Femur (tissue), 1 donor: ENCODE measurements at regions not wholly inside any gene's neighbourhood (a gene's known extent, or its start where the extent isn't known, plus 50 kb on each side); places are given as distances from the start of the nearest gene placed in this dataset.
"Not testable (repeated sequence)": the region's sequence is repeated elsewhere in the genome, so short reads cannot be mapped to it uniquely, and the experiment has no call there.

Experiments
- DNase-seq: peaks from one replicate; pipeline ENCODE4 v3.0.0-alpha.2; 2017

DNA sequence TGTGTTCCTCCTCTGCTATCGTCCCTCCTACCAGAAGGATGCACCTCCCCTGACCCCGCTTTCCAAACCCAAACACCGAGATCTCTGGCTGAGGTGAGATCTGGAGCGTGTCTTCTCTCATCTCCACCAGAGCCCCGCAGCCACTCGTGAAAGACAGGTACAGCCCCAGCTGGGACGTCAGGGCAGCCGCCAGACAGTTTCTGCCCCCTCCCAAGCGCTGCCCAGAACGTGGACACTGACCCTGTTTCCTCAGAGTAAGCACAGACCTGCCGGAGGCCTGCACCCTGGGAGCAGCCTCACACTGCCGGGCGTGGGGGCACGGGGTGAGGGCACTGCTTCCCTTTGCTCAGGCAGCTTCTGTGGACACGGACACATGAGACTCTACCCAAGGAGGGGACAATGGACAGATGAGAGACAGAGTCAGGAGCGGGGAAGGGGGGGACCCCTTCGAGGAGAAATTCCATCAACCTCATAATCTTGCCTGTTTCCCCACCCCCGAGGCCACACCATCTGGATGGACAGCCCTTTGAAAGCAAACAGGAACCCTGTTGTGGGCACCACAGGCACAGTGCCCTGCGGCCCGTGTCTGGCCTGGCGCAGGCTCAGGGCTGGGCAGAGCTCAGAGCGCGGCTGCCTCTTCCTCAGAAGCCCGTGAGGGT, 210.6 kb downstream of the DLL1 start:
- DNase-seq: no peak

DNA sequence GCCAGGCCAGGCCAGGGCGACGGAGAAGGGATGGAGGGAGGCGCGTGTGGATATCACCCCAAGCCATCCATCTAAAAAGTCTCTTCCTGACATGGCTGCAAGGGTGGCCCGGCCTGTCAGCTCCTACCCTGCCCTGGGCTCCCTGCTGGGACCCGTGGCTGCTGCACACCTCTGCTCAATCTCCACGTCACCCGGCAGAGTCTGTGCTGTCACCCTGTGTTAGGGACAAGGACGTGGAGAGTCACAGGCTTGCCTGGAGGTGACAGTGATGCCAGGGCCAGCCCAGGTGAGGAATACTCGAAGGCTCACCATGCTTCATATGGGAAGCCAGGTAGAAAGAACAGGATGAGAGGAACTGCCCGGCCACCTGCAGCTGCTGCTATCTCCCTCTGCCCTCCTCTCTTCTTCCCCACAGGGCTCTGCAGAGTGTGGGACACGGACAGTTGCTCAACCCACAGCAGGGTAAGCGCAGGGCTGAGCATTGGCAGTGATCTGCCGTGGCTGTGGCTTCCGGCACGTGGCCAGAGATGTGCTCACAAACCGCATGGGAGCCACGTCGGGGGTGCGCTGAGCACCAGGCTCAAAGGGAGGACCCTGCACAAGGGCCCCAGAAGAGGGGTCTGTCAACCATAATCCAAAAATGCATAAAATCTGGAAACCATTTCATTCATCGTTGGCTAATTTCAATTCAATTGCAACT, 214.3 kb downstream of the DLL1 start:
- DNase-seq: no peak

DNA sequence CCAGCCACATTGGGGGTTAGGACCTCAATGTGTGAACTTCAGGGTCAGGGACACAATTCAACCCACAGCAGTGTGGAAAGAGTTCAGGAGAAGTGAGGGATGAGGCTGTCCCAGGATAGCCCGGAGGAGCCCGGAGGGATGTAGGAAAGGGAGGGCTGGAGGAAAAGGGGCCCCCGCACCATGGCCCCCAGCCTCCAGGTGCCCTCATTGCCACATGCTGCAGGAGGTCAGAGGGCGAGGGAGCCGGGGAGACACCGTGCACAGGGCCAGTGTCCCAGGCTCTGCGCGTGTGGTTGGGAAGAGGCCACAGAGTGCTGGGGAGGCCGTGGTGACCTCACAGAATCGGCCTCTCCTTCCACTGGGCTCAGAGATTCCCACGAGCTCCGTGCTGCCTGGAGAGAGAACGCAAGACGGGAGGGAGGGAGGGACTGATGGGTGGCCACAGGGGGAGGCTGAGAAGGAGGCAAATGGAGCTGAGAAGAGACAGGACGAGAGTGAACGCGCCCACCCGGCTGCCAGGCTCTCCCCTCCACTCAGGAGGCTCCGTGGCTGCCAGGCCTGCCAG, 215.1 kb downstream of the DLL1 start:
- no peak for DNase-seq

DNA sequence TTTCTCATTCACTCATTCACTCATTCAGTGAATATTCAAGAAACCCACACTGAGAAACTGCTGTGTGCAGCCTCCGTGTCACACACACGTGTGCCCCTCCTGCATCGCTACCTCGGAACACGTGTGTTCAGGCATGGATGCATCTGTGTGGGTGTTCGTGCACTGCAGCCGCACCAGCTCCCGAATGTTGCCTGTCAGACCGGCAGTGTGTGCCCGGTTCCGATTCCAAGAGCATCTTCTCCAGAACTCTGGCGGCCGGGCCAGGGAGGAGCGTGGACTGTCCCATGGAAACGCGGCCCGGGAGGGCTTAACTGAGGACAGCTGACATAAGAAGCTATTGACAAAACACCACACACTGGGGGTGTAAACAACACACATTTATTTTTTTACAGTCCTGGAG, 216.0 kb downstream of the DLL1 start:
- DNase-seq: no peak

DNA sequence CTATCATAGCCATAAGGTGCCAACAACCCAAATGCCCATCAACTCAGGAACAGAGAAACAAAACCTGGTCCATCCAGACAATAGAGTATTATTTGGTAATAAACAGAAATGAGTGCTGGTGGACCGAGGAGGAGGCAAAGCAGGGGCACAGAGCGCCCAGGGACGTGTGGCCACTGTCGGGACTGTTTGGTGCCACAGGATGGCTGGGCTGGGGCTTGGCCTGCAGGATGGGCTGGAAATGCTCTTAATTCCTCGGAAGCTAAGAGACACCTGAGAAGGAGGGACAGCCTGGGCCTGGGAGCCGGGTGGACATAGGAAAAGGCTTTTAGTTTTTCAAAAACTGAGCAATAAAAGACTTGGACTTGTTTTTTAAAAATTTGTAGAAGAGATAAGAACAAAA, 216.4 kb downstream of the DLL1 start:
- DNase-seq: no peak

DNA sequence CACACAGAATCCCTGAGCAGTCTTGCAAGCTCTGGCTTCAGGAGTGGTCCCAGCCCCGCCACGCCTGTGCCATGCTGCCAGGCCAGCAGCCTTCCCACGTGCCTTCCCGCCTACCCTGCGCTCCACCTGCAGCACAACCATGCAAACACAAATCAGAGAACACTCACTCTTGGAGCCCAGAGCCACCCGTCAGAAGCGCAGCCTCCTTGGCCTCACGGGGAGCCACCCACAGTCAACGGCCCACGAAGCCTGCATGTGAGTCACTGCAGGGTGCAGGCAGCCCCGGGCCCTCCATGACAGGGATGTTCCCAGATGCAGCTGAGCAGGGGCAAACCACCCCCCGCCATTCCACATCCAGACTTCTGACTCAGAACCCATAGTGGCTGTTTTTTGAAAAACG, 217.0 kb downstream of the DLL1 start:
- no peak for DNase-seq

DNA sequence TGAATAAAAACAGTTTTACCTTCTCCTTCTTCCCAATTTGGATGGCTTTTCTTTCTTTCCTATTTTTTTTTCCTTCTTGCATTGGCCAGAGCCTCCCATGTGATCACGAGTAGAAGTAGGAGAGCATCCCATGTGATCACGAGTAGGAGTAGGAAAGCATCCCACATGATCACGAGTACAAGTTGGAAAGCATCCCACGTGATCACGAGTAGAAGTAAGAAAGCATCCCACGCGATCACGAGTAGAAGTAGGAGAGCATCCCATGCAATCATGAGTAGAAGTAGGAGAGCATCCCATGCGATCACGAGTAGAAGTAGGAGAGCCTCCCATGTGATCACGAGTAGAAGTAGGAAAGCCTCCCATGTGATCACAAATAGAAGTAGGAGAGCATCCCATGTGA, 218.6 kb downstream of the DLL1 start:
- DNase-seq: no peak

DNA sequence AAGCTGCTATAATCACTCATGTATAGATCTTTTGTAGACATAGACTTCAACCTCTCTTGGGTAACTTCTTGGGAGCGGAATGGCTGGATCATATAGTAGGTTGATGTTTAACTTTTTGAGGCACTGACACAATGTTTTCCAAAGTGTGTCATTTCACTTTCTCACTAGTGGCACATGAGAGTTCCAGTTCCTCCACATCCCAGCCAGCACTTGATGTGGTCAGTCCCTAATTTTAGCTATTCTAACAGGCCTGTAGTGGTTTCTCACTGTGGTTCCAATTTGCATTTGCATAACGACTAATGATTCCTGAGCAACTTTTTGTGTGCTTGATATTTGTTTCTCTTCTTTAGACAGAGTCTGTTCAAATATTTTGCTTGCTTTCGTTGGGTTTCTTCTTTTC, 221.3 kb downstream of the DLL1 start:
- no peak for DNase-seq

DNA sequence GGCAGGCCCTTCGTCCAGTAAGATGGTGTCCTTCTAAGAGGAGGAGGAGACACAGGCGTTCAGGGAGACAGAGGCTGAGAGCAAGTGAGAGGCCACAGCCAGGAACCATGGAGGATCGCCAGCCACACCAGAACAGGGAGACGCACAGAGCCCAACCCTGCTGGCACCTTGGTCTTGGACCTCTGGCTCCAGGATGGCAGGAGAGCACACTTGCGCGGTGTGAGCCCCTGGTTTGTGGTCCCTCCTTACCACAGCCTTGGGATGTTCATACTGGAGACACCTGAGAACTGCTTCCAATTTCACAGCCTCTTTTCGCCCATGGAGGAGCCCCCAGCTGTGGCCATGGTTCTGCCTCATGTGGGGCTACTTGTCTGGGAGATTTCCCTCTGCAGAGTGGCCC, 222.4 kb downstream of the DLL1 start:
- DNase-seq: no peak

DNA sequence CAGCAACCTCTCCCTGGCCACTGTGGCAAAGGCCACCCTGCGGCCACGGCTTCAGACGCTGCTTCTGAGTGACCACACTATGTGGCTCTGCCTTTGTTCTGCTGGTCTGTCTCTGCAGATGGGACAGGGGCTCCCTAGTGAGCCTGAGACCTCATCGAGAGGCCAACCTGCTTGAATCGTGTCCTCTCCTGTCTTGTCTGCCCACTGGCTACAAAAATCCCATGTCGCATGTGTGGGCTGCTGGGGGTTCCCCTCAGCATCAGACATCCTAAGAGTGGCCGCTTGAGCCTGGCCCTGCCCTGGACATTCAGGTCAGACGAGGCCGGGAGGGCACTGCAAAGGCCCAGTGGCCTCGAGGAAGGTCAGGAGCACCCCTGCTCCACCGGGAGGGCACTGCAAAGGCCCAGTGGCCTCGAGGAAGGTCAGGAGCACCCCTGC, 222.9 kb downstream of the DLL1 start:
- DNase-seq: no peak

DNA sequence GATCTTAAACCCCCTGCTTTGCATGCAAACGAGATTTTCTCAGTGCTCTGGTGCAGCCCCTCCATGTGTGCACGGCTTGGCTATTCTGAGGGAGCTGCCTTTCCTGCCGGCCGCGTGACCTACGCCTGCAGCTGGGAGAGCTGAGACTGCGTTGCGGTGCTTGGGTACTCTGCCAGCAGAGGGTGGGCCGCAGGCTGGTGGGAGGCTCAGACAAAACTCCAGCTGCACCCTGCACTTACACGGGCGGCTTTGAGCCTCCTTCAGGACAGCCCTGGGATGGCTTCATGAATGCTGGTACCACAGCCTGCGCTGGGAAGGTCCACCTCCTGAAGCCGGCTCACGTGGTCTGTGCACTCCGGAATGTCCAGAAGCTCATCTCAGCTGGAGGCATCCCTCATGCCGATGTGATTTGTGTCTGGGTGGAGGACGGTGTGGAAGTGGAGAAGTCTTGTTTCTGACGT, 223.7 kb downstream of the DLL1 start:
- DNase-seq: no peak

DNA sequence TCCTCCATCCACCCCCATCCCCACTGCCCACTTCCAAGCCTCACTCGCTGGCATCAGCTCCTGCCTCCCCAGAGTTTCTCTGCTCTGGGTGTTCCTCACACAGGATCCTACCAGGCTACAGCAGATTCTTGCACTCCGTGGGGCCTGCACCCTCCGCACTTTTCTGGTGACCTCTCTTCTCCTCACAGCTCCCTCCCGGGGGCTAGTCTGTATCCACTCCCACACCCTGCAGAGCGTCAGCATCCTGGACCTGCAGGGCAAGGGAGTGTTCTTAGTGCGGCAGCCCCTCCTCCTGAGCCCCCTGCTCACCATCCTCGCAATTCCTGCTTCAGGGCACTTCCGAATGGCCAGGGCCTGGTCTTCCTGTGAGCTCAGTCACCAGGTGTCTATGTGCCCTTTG, 224.2 kb downstream of the DLL1 start:
- DNase-seq: no peak

DNA sequence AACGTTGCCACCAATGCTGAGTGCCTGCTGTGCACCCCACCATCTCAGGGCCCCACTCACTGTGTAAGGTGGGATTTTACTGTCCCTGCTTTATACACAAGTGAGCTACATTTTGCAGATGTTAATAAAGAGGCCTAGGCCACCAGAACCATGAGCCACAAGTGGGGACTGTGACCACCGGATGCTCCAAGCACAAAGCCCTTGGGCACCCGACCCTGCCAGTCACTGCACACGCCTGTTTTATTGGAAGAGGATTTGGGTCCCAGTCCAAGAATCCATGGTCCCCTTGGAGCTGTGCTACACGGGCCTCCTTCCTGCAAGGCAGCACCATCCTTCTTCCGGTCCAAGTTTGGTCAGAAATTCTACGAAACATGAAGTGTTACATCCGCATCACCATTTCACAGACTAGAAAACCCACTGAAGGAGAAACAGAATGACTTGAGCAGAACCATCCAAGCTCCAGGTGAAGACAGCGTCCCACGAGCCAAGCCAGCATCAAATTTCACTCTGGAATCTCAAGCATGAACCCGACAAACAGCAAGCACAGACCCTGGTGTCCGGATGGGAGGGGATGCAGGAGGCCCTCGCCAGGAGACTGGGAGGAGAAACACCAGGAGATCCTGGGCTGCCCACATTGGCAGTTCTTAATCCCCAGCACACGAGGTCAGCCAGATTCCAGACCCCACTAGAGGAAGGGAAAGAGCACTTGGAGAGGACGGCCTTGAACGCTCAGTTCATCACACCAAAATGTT, 226.9 kb downstream of the DLL1 start:
- no peak for DNase-seq

DNA sequence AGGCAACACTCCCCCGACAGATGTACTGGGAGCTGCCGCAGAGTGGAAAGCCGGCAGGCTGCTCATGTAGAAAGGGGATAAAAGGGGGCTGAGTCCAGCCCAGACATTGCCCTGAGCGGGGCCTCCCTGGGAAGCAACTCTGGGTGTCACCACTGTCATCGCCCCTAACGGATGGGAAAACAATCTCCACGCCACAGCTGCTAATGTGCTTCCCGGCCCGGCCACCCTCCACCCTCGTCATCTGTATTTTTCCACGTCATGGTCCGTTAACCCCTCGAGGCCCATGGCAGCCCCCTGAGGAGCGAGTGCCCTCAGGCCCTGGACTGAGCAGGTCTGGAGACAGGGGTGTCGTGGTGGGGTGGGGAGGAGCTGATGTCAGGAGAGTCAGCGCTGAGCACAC, 227.4 kb downstream of the DLL1 start:
- no peak for DNase-seq

DNA sequence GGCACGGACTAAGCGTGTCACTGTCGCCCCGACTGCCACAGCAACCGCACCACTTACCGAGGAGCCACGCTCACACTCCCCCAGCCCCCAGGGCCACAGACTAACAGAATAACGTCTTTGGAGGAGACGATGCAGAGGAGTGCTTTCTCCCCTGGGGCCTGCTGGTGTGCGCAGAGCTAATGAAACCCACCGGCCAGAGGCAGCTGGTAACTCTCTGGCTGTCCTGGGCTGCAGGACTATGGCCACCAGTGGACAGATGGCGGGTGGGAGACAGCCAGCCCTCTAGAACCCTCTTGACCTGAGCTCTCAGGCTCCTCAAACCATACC, 228.0 kb downstream of the DLL1 start:
- no peak for DNase-seq

DNA sequence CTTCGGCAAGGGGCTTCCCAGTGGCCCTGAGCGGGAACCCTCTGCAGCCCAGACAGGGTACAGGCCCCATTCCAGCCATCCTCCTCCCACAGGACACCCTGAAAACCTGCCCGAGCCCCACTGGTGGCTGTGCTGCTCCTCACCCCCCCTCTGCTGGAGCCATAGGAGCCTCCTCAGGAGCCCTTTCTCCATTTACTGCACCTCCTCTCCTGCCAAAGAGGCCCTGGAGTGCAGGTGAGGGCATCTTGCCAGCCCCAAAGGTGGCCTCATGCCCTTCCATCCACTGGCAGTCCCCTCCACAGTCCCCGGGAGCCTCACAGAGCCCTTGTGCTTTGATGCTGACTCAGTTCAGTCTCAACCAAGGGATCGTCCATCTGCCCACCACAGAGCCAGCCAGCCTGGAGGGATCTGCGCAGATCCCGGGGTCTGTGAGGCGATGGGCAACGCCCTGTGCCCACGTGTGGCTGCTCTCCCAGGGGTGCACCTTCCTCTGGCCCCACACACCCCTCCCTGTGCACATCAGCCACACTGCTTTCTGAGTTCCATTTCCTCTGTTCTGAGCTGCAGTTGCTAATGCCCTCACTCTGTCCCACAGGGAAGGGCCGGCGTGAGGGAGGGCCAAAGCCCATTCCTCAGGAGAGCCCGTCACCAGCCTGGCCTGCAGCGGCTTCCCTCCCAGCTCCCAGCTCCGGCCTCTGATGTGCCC, 228.5 kb downstream of the DLL1 start:
- no peak for DNase-seq

DNA sequence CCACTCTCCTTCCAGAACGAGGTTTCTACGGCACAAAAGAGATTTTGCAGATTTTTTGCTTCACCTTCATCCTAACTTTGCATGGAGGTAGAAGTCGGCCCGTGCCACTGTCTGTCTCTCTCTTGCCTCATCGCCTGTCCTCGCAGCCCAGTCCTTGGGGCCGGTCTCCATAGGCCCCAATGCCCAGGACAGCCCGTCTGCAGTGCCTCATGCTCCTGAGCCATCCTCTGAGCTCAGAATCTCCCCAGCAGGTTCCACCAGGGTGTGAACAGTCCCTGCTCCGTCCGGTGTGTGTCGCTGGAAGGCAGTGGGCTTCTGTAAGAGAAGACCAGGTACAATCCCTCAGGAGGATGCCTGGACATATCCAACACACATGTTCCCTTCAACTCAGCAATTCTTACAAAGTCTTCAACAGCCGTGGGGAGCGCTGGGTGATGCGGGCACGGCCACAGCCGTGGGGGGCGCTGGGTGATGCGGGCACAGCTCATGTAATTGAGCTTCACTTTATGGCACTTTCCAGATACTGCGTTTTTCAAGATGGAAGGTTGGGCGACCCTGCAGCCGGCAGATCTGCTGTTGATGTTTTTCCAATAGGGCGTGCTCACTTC, 231.9 kb downstream of the DLL1 start:
- no peak for DNase-seq

DNA sequence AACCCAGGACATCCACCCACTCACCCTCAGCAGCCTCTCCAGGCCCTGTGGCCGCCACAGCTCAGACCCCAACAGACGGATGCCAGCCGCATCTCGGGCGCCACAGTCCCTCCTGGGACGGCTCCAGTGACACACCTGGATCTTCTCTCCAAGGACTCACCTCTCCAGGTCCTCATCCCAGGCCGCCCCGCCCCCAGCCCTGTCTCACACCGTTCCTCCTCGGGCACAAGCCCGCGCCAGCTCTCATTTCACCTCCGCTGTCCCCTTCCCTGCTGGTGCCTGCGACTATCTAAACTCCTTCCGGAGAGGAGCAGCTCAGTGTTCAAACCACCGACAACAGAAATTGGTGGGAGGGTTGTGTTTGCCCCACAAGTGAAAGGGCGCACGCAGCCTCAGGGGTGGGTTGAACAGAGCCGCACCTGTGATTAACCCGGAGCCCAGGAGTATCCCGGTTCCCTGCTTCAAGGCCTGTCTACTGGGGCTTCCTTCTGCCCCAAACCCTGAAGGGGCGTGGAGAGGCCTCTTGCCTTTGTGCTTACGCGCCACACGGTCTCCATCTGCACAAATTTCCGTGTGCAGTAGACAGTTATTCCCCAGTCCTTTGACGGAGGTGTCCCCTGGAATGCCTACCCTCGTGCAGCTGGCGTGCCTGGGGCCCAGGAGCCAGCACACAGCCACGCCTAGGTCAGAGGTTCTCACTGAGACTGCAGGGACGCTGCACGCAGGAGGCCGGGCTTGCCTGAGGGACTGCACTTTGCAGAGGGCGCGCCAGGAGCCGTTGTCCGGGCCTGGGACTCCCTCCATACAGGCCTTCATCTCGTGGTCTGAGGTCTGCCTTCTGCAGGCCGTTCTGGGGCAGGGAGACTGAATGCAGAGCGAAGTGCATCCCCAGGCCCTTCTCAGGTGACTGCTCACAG, 232.7 kb downstream of the DLL1 start:
- DNase-seq: no peak

DNA sequence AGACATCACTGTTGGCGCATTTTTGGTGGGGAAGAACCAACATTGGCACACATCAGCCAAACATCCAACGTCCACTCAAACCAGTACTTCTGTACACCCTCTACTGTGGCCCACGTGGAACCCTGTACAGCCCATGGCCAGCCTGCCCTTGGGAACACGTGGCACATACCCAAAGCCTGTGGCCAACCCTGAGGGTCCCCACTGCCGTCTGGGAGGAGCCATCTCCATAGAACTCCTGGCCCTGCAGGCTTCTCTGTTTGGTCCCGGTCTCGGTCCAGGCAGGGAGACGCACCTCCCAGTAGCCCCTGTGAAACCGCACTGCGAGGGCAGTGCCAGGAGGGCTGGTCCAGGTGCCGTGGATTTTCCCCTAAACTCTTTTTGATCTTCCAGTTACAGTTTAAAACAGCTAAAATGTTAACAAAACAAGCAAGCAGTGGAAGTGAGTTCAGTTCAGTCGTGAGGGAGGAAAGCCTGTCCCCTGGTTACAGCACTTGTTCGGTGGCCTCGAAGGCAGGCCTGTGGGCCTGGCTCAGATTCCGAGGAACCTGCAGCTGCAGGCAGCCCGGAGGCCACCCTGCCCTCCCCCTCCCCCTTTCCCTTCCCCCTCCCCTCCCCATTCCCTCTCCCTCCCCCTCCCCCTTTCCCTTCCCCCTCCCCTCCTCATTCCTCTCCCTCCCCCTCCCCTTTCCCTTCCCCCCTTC, 233.7 kb downstream of the DLL1 start:
- DNase-seq: no peak

DNA sequence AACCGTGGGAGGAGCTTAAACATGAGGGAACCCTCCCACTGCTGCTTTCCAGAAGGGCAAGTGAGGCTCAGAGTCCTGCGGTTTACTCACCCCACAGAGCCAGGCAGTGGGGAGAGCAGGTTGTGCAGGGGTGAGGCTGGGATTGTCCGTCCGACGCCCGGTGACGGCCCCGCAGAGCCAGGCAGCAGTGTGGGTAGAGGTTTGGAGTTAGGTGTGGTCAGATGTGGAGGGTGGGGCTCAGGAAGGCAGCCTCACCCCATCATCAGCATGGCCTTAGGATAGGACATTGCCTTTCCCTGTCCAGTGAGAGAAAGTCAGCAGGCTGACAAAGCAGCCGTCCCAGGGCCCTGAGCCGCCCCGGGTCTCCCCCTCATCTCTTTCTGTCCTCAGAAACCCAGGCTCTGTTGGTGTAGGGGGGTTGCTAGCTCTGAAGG, 234.6 kb downstream of the DLL1 start:
- no peak for DNase-seq

DNA sequence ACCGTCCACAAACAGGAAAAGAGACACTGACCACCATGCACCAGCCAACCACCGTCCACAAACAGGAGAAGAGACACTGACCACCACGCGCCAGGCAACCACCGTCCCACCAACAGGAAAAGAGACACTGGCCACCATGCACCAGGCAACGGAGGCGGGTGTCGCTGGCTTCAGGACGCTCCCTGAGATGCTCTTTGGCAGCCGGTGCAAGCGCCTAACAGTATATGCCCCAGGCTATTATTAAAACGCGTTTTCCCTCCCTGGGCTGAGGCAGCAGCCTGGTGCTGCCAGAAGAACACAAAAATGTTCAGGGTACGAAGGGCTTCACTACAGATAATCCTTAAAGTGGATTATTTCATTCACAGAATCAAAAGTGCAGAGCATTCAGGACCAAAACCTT, 235.1 kb downstream of the DLL1 start:
- not testable (repeated sequence) for DNase-seq
